NCI-H1694 treated with DMSO at 0.1 percent for 48 hours (cell line): ENCODE measurements at regions not wholly inside any gene's neighbourhood (a gene's known extent, or its start where the extent isn't known, plus 50 kb on each side); places are given as distances from the start of the nearest gene placed in this dataset.
"Not testable (repeated sequence)": the region's sequence is repeated elsewhere in the genome, so short reads cannot be mapped to it uniquely, and the experiment has no call there.

Experiments
- DNase-seq: peaks from one replicate; lab custom pipeline; 2025; lab: John Stamatoyannopoulos, UW

DNA sequence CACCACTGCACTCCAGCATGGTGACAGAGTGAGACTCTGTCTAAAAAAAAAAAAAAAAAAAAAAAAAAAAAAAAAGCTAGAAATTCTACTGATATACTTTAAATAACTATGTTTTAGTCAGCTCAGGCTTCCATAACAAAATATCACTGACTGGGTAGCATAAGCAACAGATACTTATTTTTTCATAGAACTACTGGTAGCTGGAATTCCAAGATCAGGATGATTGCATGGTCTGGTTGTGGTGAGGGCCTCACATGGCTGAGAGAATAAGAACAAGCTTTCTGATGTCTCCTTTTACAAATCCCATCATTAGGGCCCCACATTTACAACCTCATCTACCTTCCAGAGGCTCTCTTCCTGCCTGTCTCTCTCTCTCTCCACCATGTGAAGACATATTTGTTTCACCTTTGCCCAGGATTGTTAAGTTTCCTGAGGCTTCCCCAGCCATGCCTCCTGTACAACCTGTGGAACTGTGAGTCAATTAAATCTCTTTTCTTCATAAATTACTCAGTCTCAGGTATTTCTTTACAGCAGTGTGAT lies 126.7 kb upstream of the SEMA3C start:
- no peak for DNase-seq

DNA sequence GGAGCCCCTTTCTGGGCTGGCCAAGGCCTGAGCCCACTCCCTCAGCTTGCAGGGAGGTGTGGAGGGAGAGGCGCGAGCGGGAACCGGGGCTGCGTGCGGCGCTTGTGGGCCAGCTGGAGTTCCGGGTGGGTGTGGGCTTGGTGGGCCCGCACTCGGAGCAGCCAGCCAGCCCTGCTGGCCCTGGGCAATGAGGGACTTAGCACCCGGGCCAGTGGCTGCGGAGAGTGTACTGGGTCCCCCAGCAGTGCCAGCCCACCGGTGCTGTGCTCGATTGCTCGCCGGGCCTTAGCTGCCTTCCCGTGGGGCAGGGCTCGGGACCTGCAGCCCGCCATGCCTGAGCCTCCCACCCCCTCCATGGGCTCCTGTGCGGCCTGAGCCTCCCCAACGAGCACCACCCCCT lies 123.8 kb upstream of the SEMA3C start:
- DNase-seq = not testable (repeated sequence)

DNA sequence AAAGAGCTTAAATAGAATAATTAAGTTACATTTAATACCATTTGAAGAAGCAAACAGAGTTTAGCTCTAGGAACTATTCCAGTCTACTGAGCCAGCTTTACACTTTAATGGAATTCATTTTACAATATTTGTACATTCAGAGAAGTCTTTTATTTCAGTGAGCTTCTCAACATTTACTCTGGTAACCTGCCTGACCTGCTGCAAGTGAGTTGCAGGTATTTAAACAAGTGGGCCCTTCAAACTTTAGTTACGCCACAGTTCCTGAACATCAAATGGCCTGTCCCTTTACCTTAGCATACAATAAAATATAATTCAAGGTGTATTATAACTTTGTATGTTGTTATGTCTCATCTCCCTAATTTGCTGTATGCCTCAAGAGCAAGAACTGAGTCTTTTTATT lies 121.6 kb upstream of the SEMA3C start:
- no peak for DNase-seq

DNA sequence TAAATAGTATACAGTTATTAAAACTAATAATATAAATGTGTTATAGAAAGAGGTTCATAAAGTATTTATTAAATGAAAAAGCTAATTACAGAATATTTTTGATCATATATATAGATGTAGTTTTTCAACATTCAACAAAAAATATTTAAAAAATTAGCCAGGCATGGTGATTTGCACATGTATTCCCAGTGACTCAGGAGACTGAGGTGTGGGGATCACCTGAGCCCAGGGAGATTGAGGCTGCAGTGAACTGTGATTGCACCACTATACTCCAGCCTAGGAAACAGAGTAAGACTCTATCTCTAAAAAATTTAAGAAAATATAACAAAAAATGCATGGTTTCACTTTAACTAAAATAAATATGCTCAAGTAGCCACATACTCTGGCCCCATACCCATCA lies 118.0 kb upstream of the SEMA3C start:
- no peak for DNase-seq

DNA sequence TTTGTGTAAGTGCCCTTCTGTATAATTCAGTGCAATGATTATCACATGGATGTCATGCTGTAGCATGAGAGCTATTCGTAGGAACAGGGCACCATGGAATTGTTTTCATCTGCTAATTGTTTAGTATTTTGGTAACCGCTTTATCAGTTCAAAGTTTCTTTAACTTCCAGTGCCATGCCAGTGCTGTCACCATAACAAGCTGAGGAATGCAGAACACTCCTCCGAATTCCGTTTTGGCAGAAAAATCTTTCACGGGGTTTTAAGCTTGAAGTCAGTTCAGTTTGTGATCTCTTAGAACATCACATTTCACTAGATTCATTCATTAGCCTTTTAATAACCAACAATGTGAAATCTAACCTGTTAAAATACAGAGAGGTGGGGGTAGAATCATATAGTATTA lies 117.2 kb upstream of the SEMA3C start:
- DNase-seq = no peak

DNA sequence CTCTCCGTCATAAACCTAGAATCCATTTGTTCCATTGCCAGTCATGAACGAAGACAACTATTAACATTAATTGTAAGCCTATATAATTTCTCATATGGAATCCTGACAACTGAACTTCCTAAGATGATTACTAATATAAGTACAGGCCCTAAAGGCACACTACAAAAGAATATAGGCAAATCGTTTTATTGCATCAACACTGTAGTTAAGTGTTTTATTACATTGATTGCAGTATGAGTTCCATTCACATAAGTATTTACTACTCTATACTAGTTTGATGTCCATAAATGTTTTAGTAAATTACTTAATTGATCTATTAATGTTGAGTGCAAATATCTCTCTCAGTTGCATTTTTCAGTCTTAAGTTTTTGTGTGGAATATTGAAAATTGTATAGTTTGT lies 113.1 kb upstream of the SEMA3C start:
- no peak for DNase-seq

DNA sequence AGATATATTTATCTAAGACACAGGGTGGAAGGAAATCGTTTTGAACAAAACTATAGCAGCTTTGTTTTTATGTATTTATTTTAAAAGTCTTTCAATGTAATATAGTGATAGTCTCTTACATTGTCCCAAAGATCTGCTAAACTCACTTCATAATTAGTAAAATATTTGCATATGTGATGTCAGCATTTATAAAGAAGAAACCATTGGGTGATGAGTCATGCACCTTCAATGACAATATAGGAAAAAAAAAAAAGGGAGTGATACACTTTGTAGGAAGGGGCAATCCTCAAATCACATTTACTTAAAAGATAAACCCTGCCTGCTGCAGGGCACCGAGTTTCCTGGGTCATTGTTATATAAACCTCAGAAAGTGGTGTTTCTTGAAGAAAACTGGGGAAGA lies 112.4 kb upstream of the SEMA3C start:
- DNase-seq = no peak

DNA sequence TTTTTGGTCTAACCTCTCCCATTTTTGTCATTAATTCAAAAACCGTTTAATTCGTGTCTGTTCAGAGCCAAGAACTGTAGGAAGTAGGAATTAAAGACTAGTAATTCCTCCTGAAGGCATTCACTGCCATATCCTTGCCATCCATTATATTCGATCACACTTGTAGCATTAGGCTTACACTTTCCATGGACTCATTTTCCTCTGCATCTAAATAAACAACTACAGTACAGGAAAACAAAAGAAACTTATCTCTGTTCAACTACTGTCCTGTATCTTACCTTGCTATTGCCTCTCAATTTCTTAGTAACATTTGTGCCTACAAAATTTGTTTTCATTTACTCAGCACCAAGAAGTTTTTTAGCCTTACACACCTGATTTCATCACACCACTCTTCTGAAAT lies 111.6 kb upstream of the SEMA3C start:
- DNase-seq = no peak

DNA sequence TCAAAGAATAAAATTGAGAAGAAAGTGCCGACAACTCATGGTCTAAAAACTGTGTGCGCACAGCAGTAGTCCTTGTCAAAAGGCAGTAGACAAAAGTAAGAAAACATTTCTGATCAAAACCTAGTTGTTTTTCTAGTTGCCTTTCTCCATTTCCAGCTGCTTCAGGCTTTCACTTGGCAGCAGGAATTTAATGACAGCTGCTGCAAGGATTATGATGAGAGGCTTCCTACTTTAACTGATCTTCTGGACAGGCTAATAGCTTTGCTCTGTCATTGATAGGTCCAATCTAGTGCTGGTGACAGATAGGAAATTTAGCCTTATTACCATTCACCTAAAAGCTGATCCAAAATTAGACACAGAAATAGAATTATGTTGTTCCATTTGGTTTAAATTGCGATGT lies 110.7 kb upstream of the SEMA3C start:
- DNase-seq = peak; percentile 95

DNA sequence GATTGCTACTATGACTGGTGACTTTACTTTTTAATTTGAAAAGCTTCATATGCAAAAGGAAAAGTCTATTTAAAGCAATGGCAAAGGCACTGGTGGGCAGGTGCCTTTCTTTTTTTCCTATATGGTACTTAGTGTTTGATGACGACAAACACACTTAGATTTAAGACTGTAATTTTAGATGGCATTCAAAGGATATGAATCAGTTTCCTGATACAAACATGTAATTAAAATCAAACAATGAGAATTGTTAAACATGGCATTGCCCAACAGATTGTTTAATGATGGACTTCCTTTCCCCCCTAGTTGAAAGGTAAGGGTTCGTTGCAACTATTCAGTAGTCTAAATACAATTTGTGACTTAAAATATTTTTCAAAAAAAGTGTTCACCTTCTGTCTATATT lies 106.5 kb upstream of the SEMA3C start:
- DNase-seq = no peak

DNA sequence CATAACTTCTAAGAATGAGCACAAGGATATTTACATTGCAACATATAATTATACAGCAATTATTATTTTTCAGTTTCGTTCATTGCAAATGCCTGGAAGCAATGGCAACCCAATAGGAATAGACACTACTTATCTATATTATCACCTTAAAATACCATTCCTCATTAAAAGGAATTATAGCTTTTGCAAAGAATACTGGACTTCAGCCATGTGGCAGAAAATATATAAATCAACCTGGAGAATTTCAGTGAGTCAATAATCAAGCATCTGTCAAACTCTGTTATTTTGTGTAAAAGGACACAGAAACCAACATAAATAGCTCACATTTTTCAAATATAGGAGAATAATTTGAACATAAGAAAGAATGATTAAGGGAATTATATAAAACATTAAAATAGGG lies 96.1 kb upstream of the SEMA3C start:
- DNase-seq = no peak

DNA sequence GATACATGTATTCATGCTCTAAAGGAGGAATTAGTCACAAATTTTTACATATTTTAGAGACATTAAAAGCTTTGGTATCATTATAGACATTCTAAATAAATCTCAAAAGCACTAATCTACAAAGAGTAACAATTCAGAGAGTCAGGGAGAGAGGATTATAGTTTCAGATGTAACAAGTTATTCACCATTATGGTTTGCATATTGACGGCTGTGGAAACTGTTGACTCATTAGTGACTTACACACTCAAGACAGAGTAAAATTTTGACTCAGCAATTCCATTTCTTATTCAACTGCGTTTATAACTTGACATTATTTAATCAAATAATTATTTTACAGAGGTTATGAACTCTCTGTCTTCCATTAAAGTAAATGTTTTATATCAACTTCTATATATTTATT lies 95.4 kb upstream of the SEMA3C start:
- no peak for DNase-seq

DNA sequence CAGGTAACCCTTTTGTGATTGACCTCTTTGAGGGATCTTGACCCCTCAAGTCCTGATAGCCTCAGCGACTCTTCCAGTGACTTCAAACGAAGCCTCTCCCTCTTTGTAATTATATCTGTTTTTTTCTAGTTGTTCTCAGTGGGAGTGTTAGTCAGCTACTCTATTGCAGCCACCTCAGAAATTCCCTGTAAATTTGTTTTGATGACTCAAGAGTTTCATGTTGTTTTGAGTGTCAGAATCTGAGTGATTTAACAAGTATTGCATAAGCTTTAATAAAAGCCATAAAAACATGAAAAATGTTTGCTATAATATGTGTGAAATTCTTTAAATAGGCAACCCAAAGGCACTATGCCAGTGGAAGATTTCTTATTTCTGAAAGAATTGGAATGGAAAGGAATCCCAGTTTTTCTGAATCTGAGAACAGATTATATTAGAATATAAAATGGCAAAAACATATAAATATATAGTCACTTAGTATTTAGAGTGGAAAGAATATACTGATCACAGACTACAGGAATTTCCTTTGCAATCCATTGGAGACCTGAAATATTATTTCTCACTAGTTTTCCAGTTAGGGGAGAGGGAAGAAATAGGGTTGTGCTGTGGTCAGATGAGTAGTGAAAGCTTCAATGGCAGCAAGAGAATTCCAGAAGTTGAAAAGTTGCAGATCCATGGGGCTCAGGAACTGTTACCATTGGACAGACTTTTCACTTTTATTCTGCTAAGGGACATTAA lies 94.4 kb upstream of the SEMA3C start:
- no peak for DNase-seq

DNA sequence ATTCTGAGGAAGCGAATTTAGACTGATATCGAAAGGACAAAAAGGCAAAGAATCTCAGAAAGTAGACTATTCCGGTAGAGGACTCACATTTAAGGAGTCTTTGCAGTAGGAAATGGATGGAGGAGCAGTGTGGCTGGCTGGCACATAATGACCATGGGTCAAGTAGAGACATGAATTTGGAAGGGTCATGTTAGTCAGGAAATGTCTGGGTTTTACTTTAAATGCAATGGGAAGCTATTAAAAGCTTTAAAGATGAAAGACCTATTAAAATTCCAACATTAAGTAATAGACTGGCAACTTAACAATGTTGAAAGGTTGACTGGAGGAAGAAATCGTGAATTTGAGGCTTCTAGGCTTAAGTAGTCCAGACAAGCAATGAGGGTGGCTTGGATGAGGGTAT lies 90.0 kb upstream of the SEMA3C start:
- no peak for DNase-seq

DNA sequence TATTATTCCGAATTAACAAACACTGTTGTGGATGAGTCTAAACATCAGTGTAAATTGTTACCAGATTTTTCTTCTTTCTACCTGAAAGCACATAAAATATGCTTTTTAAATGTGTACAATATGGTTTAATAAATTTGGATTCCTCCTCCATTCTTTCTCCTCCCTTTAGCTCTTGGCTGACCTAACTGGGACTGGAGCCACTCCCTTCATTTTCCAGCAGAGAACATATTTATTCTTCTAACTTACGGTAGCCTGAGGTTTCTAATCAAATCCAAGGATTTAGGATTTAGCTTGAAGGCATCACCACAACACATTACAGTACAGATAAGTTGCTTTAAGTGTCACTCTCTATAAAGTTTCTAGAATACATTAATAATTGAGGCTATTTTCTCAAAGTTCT lies 88.2 kb upstream of the SEMA3C start:
- no peak for DNase-seq

DNA sequence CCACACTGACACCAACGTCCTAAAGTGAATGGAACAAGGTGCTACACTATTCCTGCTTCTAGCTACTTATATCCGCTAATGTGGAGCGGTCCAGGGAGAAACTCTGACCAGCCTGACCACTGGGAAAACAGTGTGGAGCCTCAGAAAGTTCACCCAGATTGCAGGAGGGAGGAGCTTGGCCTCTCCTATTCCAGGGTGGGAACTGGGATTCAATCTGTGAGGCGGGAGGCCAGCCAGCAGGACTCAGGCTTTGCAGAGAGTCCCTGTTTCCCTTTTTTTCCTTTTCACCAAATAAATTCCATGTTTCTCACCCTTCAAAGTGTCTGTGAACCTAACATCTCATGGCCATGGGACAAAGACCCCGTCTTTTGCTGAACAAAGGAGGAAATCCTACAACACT lies 86.4 kb upstream of the SEMA3C start:
- DNase-seq = no peak

DNA sequence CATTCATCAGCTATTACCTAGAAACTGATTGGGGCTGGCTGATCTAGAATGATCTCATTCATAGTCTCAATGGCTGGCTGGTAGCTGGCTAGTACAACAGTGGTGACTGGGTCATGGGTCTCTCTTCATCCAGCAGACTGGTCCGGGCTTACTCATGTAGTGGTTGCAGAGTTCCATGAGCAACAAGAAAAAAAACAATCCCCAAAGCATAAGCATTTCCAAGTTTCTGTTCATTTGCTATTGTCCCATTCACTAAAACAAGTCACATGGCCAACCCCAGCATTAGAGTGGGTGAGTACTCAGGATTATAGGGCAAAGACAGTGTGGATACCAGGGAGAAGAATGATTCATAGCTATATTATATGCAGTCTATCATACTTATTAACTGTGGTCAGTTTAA lies 85.2 kb upstream of the SEMA3C start:
- no peak for DNase-seq

DNA sequence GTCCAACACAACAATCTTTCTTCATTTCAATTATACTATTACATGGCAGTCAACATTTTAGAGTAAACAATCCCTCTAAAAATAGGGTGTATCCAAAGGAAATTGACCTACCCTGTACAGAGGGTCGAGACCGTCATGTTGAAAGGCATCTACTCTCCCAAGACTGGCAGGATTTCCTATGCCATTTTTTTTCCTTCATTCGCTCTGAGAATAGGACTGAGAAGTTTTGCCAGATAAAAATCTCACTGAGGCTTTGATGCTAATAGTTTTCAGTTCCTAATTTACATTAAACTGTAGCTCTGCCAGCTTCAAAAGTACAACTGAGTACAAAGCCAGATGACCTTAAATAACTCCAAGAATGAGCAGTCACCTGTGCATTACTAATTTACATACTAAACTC lies 84.5 kb upstream of the SEMA3C start:
- no peak for DNase-seq

DNA sequence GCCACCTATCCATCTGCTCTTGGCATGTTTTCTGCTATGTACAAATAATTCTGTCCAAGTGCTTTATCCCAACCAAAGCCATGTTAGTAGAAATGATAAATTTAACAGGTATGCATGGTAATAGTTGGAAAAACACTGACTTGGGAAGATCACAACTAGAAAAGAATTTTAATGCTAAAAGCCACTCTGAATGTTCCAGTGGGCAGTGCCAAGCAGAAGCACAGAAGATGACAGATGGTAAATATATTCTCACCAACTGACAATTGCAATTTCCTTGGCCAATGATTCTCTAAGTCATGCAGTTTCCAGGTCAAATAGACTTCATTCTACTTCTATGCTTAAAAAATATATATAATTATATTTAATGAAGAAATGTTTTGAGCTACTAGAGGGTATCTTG lies 83.6 kb upstream of the SEMA3C start:
- peak; percentile 57 for DNase-seq

DNA sequence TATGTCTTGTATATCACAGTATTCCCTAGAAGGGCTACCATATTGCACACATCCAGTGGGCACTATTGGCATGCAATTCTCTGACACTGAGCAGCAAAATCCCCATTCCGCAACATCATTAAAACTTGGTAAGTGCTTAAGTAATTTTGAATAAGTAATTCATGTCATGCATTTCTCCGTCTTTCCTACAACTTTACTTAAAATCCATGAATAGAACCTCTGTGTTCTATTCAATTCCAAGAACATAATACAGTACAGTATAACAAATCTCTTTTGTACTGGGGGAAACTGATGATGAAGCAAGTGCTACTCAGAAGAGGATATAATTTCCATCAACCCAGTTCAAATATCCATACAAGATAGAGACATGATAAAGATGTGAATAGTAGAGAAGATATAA lies 80.9 kb upstream of the SEMA3C start:
- no peak for DNase-seq

DNA sequence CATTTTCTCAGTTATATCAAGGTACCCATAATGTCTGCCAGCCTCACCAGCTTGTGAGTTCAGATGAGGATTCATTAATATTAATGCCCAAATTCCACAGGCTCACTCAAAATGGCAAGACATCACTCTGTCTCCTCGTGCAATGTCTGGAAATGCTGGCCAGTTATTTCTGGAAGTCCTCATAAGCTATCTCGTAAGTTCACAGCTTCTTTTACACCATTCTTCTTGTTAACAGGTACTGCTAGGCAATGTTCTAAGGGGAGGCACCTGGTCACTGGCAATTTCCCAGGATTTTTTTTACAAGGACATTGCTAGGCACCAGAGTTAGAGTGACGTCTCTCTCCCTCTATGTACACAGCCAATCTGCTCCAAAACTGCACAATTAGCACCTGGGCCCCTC lies 80.2 kb upstream of the SEMA3C start:
- DNase-seq = peak; percentile 27

DNA sequence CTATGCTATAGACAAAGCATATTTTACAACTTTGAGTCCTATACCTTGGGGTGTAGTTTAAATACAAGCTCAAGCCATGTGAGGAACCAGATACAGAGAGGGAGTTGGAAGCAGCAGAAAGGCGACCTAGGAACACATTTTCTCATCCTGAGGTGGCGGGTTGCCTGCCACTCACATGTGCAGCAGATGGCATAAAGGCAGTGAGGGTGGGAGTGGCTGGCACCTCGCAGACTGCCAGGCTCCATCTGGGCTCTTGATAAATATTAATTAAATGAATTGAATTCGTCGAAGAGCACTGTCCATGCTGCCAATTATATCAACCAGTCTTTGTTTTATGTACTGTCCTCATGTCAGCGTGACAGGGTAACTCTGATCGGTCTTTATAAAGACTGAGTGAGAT lies 79.0 kb upstream of the SEMA3C start:
- peak; percentile 99 for DNase-seq

DNA sequence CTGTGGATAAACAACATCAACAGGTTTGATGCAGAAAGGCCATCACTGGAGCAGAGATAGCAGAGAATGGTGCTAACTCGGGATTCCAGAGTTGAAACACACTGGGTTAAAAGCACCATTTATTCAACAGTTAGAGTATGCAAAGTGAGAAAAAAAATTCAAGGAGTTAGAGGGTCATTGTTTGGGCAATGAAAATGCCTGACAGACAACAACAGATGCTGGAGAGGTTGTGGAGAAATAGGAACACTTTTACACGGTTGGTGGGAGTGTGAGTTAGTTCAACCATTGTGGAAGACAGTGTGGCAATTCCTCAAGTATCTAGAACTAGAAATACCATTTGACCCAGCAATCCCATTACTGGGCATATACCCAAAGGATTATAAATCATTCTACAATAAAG lies 77.4 kb upstream of the SEMA3C start:
- not testable (repeated sequence) for DNase-seq

DNA sequence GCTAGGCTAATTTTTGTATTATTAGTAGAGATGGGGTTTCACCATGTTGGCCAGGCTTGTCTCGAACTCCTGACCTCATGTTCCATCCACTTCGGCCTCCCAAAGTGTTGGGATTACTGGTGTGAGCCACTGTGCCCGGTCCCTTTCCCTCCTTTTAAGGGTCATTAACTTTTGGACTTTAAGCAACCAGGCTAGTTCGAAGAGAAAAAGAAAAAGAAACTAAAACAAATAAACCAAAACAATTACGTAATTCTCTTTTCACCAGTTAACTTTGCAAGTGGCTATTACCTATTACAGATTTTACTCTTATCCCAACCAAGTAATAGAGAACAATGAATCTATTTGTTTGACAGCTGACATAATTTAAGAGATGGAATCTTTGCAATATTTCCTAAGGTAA lies 72.8 kb upstream of the SEMA3C start:
- DNase-seq = no peak
